ENCODE measurements at regions not wholly inside any gene's neighbourhood (a gene's known extent, or its start where the extent isn't known, plus 50 kb on each side); places are given as distances from the start of the nearest gene placed in this dataset.

DNA sequence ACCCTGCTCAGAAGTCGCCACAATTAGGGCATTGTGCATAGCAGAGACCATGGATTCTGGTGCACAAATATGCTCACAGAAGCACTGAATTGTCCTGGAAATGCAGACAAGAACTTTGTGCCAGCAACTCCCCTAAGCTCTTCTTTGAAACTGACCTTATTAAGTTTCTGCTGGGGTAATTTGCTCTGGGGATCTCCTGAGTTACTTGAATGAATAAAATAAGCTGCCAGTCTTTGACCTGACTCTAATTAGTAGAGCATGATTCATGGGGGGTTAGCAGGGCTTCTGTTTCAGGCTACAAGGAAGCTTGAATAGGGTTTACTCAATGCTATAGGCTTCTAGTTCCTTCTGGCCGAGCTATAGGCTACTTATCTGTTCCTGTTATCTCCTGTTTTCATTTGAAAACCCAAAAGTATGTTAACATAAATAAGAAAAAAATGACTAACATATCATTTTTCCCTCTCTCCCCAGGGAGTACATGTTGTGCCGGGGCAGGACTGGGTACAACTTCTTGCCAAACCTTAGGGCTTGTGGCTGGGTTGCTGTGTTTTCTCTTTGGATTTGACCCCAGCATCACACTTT lies 169.0 kb upstream of the TMEM229A start:
- intact Hi-C loops (cut with DNase I) = no loop called here
- no peak for ATAC-seq
- H3K4me3 ChIP-seq = no peak overlapping the region
- WGBS, 3 donors = 39 to 60% (median 45%) methylated on average over 3 of the region's 3 CpGs
- TF ChIP-seq, protein P1, sequence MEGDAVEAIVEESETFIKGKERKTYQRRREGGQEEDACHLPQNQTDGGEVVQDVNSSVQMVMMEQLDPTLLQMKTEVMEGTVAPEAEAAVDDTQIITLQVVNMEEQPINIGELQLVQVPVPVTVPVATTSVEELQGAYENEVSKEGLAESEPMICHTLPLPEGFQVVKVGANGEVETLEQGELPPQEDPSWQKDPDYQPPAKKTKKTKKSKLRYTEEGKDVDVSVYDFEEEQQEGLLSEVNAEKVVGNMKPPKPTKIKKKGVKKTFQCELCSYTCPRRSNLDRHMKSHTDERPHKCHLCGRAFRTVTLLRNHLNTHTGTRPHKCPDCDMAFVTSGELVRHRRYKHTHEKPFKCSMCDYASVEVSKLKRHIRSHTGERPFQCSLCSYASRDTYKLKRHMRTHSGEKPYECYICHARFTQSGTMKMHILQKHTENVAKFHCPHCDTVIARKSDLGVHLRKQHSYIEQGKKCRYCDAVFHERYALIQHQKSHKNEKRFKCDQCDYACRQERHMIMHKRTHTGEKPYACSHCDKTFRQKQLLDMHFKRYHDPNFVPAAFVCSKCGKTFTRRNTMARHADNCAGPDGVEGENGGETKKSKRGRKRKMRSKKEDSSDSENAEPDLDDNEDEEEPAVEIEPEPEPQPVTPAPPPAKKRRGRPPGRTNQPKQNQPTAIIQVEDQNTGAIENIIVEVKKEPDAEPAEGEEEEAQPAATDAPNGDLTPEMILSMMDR (IDR thresholded peaks at IDR 0.05) = no peak
- H3K36me3 ChIP-seq (ENCODE audit: insufficient read depth in 1 of 2, low read depth in 1 of 2) = no peaks in the 10 kb centered on the region
- H3K9me3 ChIP-seq = no peaks in the 10 kb centered on the region
- no peak overlapping the region for H3K27ac ChIP-seq
- H3K4me1 ChIP-seq = no peaks in the 10 kb centered on the region
- no peak for DNase-seq
- H3K27me3 ChIP-seq (ENCODE audit: insufficient read depth in 3 of 3, low read length in 2 of 3) = no peaks in the 10 kb centered on the region

DNA sequence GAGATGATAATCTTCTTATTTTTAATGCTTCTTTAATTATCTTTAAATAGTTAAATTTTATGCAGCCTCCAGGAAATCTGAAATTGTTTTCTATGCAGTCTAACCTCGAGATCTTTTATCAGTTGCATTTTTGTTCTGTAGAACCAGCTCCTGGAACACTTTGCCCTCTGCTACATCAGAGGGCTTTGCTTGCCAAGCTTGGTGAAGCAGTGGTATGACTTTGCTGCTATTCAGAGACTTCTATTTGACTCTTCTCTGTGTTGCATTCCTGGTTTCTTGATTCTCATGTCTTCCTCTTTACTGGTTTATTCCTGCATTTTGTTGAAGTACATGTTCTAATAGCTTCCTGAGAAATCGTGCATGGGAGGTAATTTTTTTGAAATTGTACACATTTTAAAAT lies 163.7 kb upstream of the TMEM229A start:
- H3K36me3 ChIP-seq (ENCODE audit: insufficient read depth in 1 of 2, low read depth in 1 of 2) = no peaks in the 10 kb centered on the region
- no peak overlapping the region for H3K4me3 ChIP-seq
- H3K4me1 ChIP-seq = no peaks in the 10 kb centered on the region
- DNase-seq (no peak), ATAC-seq (no peak)
- TF ChIP-seq, protein P1 (IDR thresholded peaks at IDR 0.05) = no peak
- intact Hi-C loops (cut with DNase I) = no loop called here
- H3K9me3 ChIP-seq = no peaks in the 10 kb centered on the region
- H3K27me3 ChIP-seq (ENCODE audit: insufficient read depth in 3 of 3, low read length in 2 of 3) = no peaks in the 10 kb centered on the region
- 41 to 47% (median 46%) methylated on average over 2 of the region's 2 CpGs for WGBS, 3 donors
- H3K27ac ChIP-seq = no peak overlapping the region

DNA sequence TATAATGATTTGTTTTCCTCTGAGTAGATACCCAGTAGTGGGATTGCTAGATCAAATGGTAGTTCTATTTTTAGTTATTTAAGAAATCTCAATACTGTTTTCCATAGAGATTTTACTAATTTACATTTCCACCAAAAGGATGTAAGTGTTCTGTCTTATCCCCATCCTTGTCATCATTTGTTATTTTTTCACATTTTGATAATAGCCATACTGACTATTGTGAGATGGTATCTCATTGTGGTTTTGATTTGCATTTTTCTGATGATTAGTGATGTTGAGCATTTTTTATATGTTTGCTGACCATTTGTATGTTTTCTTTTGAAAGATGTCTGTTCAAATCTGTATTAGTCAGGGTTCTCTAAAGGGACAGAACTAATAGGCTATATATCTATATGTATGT lies 160.0 kb upstream of the TMEM229A start:
- intact Hi-C loops (cut with DNase I) = no loop called here
- Histone ChIP-seq H3K27ac (no peak overlapping the region), H3K27me3 (ENCODE audit: insufficient read depth in 3 of 3, low read length in 2 of 3) (no peaks in the 10 kb centered on the region), H3K4me3 (no peak overlapping the region), H3K36me3 (ENCODE audit: insufficient read depth in 1 of 2, low read depth in 1 of 2) (no peaks in the 10 kb centered on the region), H3K9me3 (no peaks in the 10 kb centered on the region), H3K4me1 (no peaks in the 10 kb centered on the region)
- no peak for ATAC-seq
- TF ChIP-seq, protein P1 (IDR thresholded peaks at IDR 0.05) = no peak
- no peak for DNase-seq

DNA sequence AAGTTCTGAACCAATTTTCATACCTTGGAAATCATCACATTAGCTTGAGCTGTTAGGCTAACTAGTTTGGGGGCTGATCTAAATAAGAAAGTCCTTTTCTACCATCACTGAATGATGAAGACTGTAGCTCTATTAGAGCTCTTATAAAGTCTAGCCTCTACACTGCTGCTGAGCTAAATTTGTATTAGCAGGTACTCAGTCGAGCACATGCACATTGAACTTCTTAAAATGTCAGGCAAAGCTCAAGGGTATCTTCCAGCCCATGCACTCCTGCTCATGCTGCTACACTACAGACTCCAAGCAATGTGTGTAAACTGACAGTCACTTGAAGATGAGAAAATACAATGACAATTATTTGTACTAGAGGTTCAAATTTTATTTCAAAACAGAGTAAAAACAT lies 158.8 kb upstream of the TMEM229A start:
- Histone ChIP-seq H3K27ac (no peak overlapping the region), H3K27me3 (ENCODE audit: insufficient read depth in 3 of 3, low read length in 2 of 3) (no peaks in the 10 kb centered on the region), H3K4me3 (no peak overlapping the region), H3K4me1 (no peaks in the 10 kb centered on the region), H3K9me3 (no peaks in the 10 kb centered on the region), H3K36me3 (ENCODE audit: insufficient read depth in 1 of 2, low read depth in 1 of 2) (no peaks in the 10 kb centered on the region)
- no peak for ATAC-seq
- no peak for DNase-seq
- WGBS, 3 donors = 51 to 61% (median 54%) methylated on average over 1 of the region's 1 CpG
- intact Hi-C loops (cut with DNase I) = no loop called here
- TF ChIP-seq, protein P1 (IDR thresholded peaks at IDR 0.05) = no peak

DNA sequence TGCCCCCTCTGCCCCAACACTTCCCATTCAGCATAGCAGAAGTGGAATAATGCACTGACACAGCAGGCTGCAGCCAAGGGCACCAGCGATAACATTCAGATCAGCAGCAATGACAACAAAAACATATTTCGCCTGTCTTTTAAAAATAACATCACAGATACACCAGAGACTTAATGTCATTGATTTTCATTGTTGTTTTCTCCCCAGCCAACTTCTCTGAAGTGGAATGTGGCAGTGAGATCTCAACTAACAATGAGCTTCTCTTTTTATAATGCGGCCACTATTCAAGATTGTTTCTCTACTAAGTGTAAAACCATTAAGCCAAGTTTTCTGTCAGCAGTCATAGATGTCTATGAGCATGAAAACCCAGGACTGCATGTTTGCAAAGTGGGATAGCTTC lies 158.2 kb upstream of the TMEM229A start:
- no peaks in the 10 kb centered on the region for H3K27me3 ChIP-seq (ENCODE audit: insufficient read depth in 3 of 3, low read length in 2 of 3)
- intact Hi-C loops (cut with DNase I) = no loop called here
- ATAC-seq = no peak
- no peak overlapping the region for H3K4me3 ChIP-seq
- WGBS, 3 donors = 77 to 83% (median 80%) methylated on average over 3 of the region's 3 CpGs
- H3K36me3 ChIP-seq (ENCODE audit: insufficient read depth in 1 of 2, low read depth in 1 of 2) = no peaks in the 10 kb centered on the region
- no peak overlapping the region for H3K27ac ChIP-seq
- no peak for DNase-seq
- TF ChIP-seq, protein P1 (IDR thresholded peaks at IDR 0.05) = no peak
- no peaks in the 10 kb centered on the region for H3K4me1 ChIP-seq
- no peaks in the 10 kb centered on the region for H3K9me3 ChIP-seq

Data from psoas muscle (tissue), 7 donors.